GM18520 (cell line): ENCODE measurements at regions not wholly inside any gene's neighbourhood (a gene's known extent, or its start where the extent isn't known, plus 50 kb on each side); places are given as distances from the start of the nearest gene placed in this dataset.
"Not testable (repeated sequence)": the region's sequence is repeated elsewhere in the genome, so short reads cannot be mapped to it uniquely, and the experiment has no call there.

Experiments
- ATAC-seq: cut with Tn5 transposase; IDR thresholded peaks from one replicate; pipeline ENCODE4 v1.9.1; 2021; ENCODE audit not compliant: unreplicated experiment

DNA sequence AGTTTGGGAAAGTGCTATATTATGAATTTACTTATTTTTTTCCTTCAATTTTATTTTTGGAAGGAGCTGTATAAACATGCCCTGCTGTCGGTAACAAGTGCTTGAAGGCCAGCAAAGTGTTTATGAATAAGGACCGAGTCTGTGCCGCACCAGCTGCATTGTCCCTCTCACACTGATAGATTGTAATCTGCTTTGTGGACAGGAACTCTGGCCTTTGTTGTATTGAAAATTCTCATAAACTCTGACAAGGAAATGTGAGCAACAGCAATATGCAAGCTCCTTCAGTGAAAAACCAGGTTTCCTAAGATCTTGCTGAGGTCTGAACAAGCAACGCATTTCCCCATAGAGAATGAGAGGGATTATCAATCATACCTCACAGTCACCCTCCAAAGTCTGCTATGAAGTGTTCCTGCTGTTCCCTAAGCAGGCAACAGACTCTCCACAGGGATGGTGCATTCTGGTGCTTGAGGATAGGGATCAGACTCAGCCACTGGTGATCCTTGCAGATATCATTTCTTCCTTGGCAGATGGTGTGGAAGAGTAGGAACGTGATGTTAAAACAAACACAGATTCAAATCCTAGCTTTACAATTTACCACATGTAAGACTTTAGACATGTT is 109.6 kb downstream of the KCNJ2 start:
- ATAC-seq, result no peak

DNA sequence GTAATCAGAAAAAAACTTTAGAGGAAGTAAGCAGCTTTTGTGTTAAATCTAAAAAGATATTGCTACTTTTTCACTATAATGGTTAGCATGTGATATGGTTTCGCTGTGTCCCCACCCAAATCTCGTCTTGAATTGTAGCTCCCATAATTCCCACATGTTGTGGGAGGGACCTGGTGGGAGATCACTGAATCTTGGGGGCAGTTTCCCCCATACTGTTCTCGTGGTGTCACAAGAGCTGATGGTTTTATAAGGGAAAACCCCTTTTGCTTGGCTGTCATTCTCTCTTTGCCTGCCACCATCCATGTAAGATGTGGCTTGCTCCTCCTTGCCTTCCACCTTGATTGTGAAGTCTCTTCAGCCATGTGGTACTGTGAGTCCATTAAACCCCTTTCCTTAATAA is 117.1 kb downstream of the KCNJ2 start:
- ATAC-seq, result no peak

DNA sequence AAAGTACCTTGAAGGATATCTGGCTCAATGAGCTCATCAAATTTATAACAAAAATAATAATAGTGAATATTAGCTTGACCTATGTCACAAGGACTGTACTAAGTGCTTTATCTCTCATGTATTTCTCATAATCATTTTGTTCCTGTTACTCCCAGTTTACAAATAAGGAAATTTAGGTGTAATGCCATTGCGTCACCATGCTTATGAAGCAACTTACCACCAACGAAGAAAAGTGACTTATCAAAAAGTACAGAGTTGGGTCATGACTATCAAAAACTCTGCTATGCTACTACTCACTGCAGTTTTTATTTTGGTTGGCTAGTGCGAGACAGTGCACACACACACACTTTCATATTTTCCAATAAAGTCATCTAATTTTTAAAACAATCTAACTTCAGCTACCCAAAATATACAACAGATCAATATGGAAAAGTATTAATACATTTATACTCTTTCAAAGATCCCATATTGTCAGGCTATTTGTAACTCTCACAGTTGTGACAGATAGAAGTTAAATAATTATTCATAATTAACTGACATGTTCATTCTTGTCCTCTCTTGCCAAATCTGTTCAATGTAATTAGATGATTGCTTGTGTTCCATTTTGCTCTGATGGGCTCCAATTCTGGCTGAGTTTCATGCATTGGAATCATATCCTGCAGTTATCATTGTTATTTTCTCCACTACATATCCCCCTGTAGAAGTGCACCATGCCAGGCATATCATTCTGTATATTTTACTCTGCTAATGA is 119.4 kb downstream of the KCNJ2 start:
- ATAC-seq, result no peak

DNA sequence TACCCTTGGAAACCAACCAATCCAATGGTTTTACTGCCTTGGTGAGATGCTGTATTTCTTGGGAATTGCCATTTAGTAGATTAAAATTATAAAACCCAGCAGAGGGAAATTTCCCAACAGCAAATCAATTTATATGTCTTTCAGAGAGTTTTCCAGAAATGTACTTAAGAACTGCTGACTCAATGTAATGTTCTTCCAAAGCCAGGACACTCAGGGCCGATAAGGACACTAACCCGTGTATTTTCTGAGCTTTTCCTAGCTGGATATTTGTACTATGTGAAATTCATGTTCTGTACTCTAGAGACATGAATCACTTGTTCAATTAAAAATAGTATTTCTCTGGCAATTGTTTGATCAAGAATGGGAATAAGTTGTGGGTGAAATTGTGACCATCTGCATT is 121.4 kb downstream of the KCNJ2 start:
- ATAC-seq, result no peak

DNA sequence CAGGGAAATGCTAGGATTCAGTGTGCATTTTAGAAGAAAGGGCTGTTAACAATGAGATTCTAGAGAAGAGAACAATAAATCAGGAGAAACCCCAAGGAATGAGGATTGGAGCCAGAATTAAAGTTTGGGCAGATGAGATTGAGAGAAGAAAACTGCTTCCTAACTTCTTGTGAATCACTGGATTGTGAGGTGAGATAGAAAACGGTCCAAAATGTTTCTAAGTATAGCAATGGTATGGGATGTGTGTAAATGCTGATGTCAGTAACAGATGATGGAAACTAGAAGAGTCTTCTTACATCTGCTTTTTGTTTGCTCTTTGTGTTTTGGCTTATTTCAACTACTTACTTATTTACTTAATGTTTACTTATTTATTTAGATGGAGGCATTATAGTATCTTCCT is 123.0 kb downstream of the KCNJ2 start:
- no peak for ATAC-seq

DNA sequence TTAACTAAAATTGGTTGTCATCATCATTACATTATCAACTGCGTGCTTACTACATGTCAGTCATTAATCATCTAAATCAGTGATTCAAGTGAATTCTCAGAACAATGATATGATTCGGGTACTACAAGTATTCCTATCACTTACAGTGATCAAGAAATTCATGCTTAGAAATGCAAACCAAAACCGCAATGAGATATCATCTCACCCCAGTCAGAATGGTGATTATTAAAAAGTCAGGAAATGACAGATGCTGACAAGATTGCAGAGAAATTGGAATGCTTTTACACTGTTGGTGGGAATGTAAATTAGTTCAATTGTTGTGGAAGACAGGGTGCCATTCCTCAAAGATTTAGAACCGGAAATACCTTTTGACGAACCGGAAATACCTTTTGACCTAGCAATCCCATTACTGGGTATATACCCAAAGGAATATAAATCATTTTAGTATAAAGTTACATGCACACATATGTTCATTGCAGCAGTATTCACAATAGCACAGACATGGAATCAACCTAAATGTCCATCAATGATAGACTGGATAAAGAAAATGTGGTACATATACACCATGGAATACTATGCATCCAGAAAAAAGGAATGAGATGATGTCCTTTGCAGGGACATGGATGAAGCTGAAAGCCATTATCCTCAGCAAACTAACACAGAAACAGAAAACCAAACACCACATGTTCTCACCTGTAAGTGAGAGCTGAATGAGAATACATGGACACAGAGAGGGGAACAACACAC is 124.4 kb downstream of the KCNJ2 start:
- ATAC-seq, result not testable (repeated sequence)

DNA sequence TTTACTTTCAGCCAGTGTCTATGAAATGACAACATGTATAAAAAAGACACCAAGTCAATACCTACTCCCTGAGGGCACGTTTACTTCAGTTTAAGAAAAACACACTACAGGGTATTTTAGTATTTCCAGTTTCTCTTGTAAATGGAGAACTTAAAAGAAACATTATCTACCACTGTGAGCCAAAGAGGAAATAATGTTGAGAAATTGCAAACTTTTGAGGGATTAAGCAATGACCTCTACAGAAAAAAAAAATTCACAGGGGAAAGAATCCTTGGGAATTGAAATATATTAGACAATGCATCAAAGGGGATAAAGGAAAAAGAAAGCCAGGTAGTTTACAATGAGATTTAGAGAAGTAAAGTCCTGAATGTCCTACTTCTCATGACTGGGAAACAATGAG is 126.0 kb downstream of the KCNJ2 start:
- ATAC-seq, result no peak

DNA sequence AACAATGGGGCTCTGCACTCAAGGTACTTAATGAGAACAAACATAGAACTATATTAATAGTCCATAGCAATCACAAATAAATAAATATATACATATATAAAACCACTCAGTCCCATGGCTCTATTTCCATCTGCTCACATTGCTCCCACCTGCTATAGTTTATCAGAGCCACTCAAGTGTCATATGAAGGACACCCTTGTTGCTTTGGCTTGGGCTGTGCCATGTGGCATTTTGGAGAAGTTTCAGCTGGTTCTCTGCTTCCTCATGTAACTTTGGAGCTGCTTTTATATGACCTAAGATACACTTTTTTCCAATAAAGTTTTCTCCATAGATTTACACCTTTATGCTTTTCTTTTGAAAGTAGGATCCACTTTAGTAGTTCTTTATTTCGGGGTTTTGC is 126.4 kb downstream of the KCNJ2 start:
- ATAC-seq, result no peak

DNA sequence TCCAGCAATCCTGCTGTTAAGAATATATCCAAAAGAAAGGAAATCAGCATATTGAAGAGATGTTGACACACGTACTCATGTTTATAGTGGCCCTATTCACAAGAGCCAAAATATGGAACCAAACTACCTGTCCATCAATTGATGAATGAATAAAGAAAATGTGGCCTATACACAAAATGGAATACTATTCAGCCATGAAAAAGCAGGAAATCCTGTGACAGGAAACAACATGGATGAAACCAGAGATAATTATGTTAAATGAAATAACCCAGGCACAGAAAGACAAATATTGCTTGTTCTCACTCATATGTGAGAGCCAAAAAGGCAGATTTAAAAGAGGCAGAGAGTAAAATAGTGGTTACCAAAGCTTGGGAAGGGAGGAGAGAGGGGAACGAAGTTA is 127.1 kb downstream of the KCNJ2 start:
- no peak for ATAC-seq

DNA sequence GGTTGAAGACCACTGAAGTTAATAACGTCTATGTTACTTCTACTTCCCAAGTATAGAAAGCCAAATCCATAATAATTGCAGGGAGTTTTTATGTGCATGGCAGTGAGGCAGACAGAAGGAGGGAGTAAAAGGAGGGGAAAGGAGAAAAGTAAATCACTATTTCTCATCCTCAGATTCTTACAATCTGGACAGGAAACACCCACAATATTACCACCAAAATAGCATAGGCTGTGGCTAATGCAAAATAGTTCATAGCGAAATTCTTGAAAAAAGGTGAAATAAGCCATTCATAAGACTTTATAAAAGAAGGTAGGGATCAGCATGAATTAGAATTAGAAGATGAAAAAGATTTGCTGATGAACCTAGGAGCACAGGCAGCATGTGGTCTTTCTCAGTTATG is 128.1 kb downstream of the KCNJ2 start:
- no peak for ATAC-seq

DNA sequence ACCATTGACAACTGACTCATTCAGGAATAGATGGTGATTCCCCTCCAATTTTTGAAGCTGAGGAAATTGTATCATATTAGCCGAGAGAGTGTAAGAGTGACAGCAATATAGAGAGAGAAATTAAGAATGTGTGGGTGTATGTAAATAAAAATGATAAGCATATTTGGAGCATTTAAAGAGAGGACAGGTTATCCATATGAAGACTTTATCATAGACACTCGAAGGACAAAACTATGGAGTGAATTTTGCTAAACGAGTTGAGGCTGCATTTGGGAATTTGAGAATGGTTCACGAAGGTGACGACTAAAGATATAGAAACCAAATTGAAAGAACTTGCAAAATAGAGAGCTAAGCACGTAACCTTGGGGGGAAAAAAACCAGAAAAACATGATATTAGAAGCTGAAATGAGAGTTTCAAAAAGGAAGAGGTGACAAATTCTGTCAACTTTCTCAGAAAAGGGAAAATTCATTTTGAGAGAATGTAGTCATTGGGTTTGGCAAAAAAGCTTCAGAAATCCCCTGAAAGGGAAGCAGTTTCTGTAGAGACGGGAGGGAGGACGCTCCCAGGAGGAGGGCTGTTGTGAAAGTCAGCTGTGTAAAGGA is 129.7 kb downstream of the KCNJ2 start:
- ATAC-seq, result no peak

DNA sequence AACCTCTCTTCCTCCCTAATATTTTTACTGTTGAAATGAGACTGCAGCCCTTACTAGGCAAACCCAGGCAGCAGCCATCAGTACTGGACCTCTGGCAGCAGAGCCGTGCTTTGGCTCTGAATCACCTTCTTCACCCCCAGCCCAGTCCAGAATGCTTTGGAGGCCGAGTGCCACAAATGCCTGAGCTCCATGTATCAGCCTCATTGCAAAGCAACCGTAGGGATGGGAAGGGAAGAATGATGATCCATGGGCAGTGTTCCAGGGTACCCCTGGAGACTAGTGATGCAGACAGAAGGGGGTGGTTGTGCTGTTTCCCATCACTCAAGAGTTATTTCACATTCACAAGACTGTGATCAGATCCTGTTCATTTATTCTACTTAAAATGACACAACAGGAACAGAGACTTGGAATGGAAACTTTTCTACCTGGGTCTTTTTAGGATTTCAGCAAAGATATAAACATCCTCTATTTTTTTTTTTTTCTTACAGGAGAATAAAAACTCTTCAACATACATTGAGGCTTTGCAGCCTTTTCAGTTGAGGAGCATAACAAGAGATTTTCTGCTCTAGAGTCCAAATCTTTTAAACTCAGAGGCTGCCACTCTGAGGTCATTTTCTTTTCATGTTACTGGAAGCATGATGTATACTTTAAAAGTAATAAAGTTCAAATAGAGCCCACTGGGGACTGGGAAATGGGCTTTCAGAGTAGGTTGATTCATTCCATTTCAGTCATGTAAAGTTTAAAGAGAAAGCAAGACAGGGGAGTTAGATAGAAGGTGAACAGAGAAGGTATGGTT is 138.3 kb downstream of the KCNJ2 start:
- ATAC-seq, result no peak

DNA sequence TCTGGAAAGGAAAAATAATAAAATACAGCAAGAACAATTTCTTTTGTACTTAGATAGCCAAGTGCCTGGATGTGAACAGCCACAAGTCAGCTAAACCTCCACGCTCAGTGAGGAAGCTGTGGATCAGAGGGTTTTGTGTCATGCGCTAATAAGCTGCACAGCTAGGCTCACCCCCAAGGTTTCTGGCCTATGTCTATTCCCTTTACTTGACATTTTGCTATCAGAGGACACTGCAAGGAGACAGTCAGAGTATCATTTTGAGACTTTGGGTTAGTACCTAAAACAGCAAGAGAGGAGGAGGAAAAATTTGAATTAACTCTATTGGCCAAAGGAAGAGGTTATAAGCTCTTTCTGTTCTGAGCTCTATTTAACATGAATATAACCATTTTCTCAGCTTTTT is 139.3 kb downstream of the KCNJ2 start:
- ATAC-seq, result no peak

DNA sequence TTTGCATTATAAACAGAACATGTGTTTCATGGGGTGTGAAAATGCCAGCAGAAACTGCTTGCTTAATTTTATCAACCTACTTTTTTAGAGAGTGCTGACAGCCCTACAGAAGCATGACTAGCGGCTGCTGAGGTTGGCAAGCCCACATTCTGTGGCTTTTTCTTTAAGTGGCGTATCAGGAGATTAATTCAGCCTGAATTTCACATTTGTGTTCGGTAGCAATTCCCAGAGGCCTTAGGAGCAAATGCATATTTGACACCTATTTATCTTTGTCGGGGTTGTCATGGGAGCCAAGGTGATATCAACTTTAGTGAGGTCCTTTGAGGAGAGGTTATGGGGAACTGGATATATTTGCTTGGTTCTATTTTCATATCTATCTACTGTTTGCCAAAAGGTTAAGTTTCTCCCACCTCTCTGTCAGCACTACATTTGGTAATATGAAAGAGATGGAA is 140.9 kb downstream of the KCNJ2 start:
- no peak for ATAC-seq

DNA sequence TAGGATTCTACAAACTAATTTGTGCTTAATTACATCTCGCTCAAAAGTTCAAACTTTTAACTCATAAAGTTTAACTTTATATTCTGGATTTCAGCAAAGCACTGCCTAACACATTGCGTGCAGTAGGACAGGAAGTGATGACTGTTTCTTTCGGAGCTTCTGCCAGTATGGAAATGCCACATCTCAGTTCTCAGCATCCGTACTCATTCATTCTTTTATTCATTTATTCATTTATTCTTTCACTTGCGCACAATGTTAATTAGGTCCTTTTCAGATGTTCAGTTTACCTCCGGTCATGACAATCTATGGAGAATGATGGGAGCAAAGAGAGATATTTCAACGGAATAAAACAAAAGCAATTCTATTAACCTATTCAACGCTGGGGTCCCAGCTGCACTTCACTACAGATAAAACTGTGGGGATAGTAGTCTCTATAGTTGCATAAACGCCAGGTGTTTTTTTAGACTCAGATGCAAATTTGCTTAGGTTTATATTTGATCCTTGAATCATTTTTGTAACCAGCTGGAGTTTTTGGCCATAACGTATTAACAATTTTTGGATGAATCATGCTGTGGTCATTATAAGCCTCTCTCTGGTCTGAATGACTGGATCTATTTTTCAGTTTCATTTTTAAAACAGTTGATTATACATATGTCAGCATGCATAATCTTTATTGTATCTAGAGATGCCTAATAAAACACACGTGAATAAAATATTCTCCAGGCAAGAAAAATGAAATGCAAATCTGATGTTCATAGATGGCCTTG is 143.9 kb downstream of the KCNJ2 start:
- ATAC-seq, result no peak

DNA sequence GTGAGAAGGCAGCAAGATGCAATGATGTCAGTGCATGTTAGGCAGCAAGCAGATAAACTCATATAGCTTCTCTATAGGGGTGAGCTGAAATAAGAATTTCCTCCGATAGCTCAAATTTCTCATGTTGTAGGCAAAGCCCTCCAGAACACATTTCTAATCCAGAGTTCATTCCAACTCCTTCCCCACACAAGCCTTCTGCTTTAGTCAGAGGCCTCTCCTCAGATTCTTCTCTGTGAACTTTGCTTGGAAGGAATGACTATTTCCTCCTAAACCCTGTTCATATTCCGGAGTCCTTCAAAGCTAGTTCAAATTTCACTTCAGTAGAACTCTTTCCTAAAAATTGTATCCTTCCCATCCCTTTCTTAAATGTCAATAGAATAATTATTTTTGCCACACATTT is 144.8 kb downstream of the KCNJ2 start:
- no peak for ATAC-seq

DNA sequence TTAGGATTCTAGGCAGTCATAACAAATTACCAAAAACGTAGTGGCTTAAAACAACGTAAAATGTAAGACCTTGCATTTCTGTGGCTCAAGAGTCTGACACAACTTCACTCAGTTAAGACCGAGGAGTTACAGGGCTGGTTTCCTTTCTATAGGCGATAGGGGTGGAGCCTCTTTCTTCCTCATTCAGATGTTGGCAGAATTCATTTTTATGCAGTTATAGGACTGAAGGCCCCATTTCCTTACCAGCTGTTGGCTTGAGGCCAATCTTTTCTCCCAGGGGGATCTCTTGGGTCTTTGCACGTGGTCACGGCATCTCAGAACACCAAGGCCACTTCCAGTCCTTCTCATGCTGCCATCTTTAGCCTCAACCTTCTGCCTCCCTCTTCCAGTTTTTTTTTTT is 145.2 kb downstream of the KCNJ2 start:
- ATAC-seq, result no peak

DNA sequence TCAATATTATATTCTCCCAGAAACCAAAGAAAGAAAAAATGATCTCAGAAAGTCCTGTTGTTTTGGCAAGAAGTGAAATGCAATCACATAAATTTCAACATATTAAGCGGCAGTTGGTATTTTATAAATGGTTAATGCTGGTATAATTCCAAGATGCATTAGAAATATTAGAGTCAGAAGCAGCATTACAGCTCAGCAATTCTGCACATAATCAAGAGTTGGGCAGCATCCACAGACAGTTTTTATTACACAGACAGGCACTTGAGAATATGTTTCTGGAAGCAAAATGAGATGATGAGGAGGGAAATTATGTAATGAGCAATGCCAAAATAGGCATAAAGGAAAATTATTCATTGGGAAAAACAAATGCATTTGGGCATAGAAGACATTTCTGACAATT is 148.1 kb downstream of the KCNJ2 start:
- no peak for ATAC-seq

DNA sequence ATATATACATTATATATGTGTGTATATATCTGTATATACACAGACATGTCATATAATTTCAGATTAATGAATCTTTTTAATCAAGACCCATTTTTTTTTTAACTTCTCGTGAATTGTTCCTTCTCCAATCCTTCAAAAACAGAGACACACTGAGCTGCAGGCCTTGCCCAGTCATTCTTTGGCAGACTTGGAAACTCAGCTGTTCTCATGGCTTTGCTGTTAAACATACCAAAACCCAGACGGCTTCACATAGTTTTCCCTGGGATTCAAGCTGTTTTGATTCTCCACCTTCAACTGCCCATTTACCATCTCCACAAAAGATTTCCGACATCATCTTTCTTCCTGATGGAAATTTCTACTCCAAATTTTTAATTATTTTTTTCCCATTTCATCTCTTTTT is 148.7 kb downstream of the KCNJ2 start:
- no peak for ATAC-seq

DNA sequence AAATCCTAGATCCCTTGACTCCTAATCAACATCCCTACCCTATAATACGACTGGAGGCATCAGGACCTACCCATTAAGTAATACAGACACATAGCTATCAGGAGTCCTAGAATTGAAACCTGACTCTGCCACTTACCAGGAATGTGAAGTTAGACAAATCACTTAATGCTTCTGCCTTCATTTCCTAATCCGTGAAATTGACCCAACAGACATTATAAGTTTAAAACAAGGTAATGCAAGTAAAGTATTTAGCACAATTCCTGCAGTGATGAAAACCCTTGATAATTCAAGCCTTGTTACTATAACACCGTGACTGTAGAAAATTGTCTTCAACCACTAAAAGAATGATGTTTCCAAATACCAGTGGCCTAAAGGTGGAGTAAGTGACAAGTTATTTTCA is 150.2 kb downstream of the KCNJ2 start:
- ATAC-seq, result no peak
